CD4-positive, CD25-positive, alpha-beta regulatory T cell (primary cell): ENCODE measurements at regions not wholly inside any gene's neighbourhood (a gene's known extent, or its start where the extent isn't known, plus 50 kb on each side); places are given as distances from the start of the nearest gene placed in this dataset.
"Not testable (repeated sequence)": the region's sequence is repeated elsewhere in the genome, so short reads cannot be mapped to it uniquely, and the experiment has no call there.

Experiments
- ATAC-seq, 2 donors: fragments of 150-1000 bp; cut with Tn5 transposase; one replicate each; pipeline ENCODE4 v1.10.0; 2021; ENCODE audit warnings: low read depth in 2 of 2, moderate number of reproducible peaks in 2 of 2, moderate library complexity in 1 of 2
- DNase-seq, 3 donors: peaks; one replicate each; pipeline versions ENCODE4 v3.0.0 to v3.0.0-alpha.2; 2012 to 2022; ENCODE audit warnings: mixed read lengths in 1 of 3
- H3K27ac ChIP-seq: one replicate; pipeline ENCODE4 v1.7.0; 2013; ENCODE audit warnings: mild to moderate bottlenecking, low read length; ENCODE audit not compliant: insufficient read depth, poor library complexity, severe bottlenecking
- H3K27me3 ChIP-seq: one replicate; pipeline ENCODE4 v1.7.0; 2013; ENCODE audit warnings: low read length; ENCODE audit not compliant: control insufficient read depth, insufficient read depth
- H3K36me3 ChIP-seq: one replicate; pipeline ENCODE4 v1.7.0; 2013; ENCODE audit warnings: mild to moderate bottlenecking, low read length, moderate library complexity; ENCODE audit not compliant: control insufficient read depth, insufficient read depth
- H3K4me1 ChIP-seq: 2 replicates; pipeline ENCODE4 v1.7.0; 2013; ENCODE audit warnings: mild to moderate bottlenecking, low read length; ENCODE audit not compliant: insufficient read depth, control insufficient read depth, poor library complexity, severe bottlenecking
- H3K4me3 ChIP-seq: one replicate; pipeline ENCODE4 v1.7.0; 2013; ENCODE audit warnings: low read depth, mild to moderate bottlenecking, low read length, moderate library complexity
- H3K9me3 ChIP-seq, 2 experiments: 1 replicate in 1 of 2; 2 replicates in 1 of 2; pipeline ENCODE4 v1.7.0; 2013; ENCODE audit warnings: low read length in 2 of 2, mild to moderate bottlenecking in 1 of 2, moderate library complexity in 1 of 2; ENCODE audit not compliant: control insufficient read depth in 2 of 2
- H3K27ac Mint-ChIP-seq, 3 donors: one replicate each; pipeline ENCODE4 v1.8.0; 2020 to 2022; ENCODE audit warnings: mild to moderate bottlenecking in 3 of 3, mixed read lengths in 3 of 3, moderate library complexity in 2 of 3
- H3K27me3 Mint-ChIP-seq: one replicate; pipeline ENCODE4 v1.8.0; 2022; ENCODE audit warnings: mild to moderate bottlenecking, mixed read lengths
- H3K36me3 Mint-ChIP-seq: one replicate; pipeline ENCODE4 v1.8.0; 2020; ENCODE audit warnings: mixed read lengths
- H3K4me1 Mint-ChIP-seq, 4 donors: one replicate each; pipeline ENCODE4 v1.8.0; 2020 to 2022; ENCODE audit warnings: mixed read lengths in 4 of 4, mild to moderate bottlenecking in 1 of 4
- H3K4me3 Mint-ChIP-seq, 4 donors: one replicate each; pipeline ENCODE4 v1.8.0; 2020 to 2022; ENCODE audit warnings: mild to moderate bottlenecking in 4 of 4, mixed read lengths in 4 of 4, moderate library complexity in 3 of 4
- H3K9me3 Mint-ChIP-seq, 7 donors: one replicate each; pipeline ENCODE4 v1.8.0; 2020 to 2022; ENCODE audit warnings: mixed read lengths in 7 of 7, mild to moderate bottlenecking in 3 of 7, moderate library complexity in 2 of 7

- Histone ChIP-seq H3K4me3 (no peak overlapping the region), H3K27me3 (no peaks in the 10 kb centered on the region), H3K36me3 (no peaks in the 10 kb centered on the region), H3K9me3 (no peaks in the 10 kb centered on the region), H3K27ac (no peak overlapping the region), H3K4me1 (no peaks in the 10 kb centered on the region)
- no peaks in the 10 kb centered on the region for H3K36me3 Mint-ChIP-seq
- no peak overlapping the region for H3K4me3 Mint-ChIP-seq
- no peaks in the 10 kb centered on the region for H3K27me3 Mint-ChIP-seq
- H3K4me1 Mint-ChIP-seq, result no peaks in the 10 kb centered on the region
- no peak for ATAC-seq
- no peak overlapping the region for H3K27ac Mint-ChIP-seq
- peaks cover 0 to 12% (median 1%) of the 10 kb centered on the region in 7 donors for H3K9me3 Mint-ChIP-seq
- no peak for DNase-seq
Observed at GRCh38 chr2:14064346-14064745, 568.2 kb upstream of the LRATD1 start.

GRCh38 chr2:14072338-14072737, 560.2 kb upstream of the LRATD1 start:
- Histone ChIP-seq H3K4me3 (no peak overlapping the region), H3K9me3 (no peaks in the 10 kb centered on the region), H3K36me3 (no peaks in the 10 kb centered on the region), H3K4me1 (no peaks in the 10 kb centered on the region), H3K27ac (no peak overlapping the region), H3K27me3 (no peaks in the 10 kb centered on the region)
- Mint-ChIP-seq H3K27me3 (no peaks in the 10 kb centered on the region), H3K4me3 (no peak overlapping the region), H3K4me1 (no peaks in the 10 kb centered on the region), H3K36me3 (no peaks in the 10 kb centered on the region), H3K27ac (no peak overlapping the region), H3K9me3 (peaks cover 0 to 13% (median 3%) of the 10 kb centered on the region in 7 donors)
- DNase-seq (no peak), ATAC-seq (no peak)

GRCh38 chr2:14074691-14075090, 557.8 kb upstream of the LRATD1 start:
- peaks cover 2 to 14% (median 3%) of the 10 kb centered on the region in 7 donors for H3K9me3 Mint-ChIP-seq
- Histone ChIP-seq H3K27ac (no peak overlapping the region), H3K9me3 (no peaks in the 10 kb centered on the region), H3K4me3 (no peak overlapping the region), H3K4me1 (no peaks in the 10 kb centered on the region), H3K36me3 (no peaks in the 10 kb centered on the region), H3K27me3 (no peaks in the 10 kb centered on the region)
- H3K36me3 Mint-ChIP-seq, result no peaks in the 10 kb centered on the region
- no peak overlapping the region for H3K4me3 Mint-ChIP-seq
- H3K27ac Mint-ChIP-seq, result no peak overlapping the region
- no peaks in the 10 kb centered on the region for H3K27me3 Mint-ChIP-seq
- DNase-seq (no peak), ATAC-seq (no peak)
- no peaks in the 10 kb centered on the region for H3K4me1 Mint-ChIP-seq

- Mint-ChIP-seq H3K9me3 (peaks cover 0 to 10% (median 3%) of the 10 kb centered on the region in 7 donors), H3K4me1 (no peaks in the 10 kb centered on the region), H3K4me3 (no peak overlapping the region), H3K27ac (no peak overlapping the region), H3K36me3 (no peaks in the 10 kb centered on the region), H3K27me3 (no peaks in the 10 kb centered on the region)
- Histone ChIP-seq H3K4me3 (no peak overlapping the region), H3K4me1 (no peaks in the 10 kb centered on the region), H3K27me3 (no peaks in the 10 kb centered on the region), H3K27ac (no peak overlapping the region), H3K36me3 (no peaks in the 10 kb centered on the region), H3K9me3 (no peaks in the 10 kb centered on the region)
- DNase-seq (no peak), ATAC-seq (no peak)
Observed at GRCh38 chr2:14079576-14079975, 552.9 kb upstream of the LRATD1 start.

GRCh38 chr2:14081521-14081920, 551.0 kb upstream of the LRATD1 start:
- no peaks in the 10 kb centered on the region for H3K9me3 ChIP-seq
- H3K27ac ChIP-seq, result no peak overlapping the region
- H3K36me3 ChIP-seq, result no peaks in the 10 kb centered on the region
- no peaks in the 10 kb centered on the region for H3K4me1 ChIP-seq
- H3K27me3 Mint-ChIP-seq, result no peaks in the 10 kb centered on the region
- H3K27me3 ChIP-seq, result no peaks in the 10 kb centered on the region
- H3K9me3 Mint-ChIP-seq, result peaks cover 0 to 17% (median 6%) of the 10 kb centered on the region in 7 donors
- no peak overlapping the region for H3K4me3 ChIP-seq
- no peak overlapping the region for H3K27ac Mint-ChIP-seq
- no peaks in the 10 kb centered on the region for H3K4me1 Mint-ChIP-seq
- H3K36me3 Mint-ChIP-seq, result no peaks in the 10 kb centered on the region
- ATAC-seq (no peak), DNase-seq (no peak)
- H3K4me3 Mint-ChIP-seq, result no peak overlapping the region

GRCh38 chr2:14082640-14083039, 549.9 kb upstream of the LRATD1 start:
- Histone ChIP-seq H3K27me3 (no peaks in the 10 kb centered on the region), H3K27ac (no peak overlapping the region), H3K4me1 (no peaks in the 10 kb centered on the region), H3K9me3 (no peaks in the 10 kb centered on the region), H3K4me3 (no peak overlapping the region), H3K36me3 (no peaks in the 10 kb centered on the region)
- no peaks in the 10 kb centered on the region for H3K4me1 Mint-ChIP-seq
- no peak for ATAC-seq
- H3K9me3 Mint-ChIP-seq, result peaks cover 0 to 13% (median 10%) of the 10 kb centered on the region in 7 donors
- DNase-seq, result no peak
- H3K27ac Mint-ChIP-seq, result no peak overlapping the region
- no peaks in the 10 kb centered on the region for H3K27me3 Mint-ChIP-seq
- no peak overlapping the region for H3K4me3 Mint-ChIP-seq
- no peaks in the 10 kb centered on the region for H3K36me3 Mint-ChIP-seq

- Histone ChIP-seq H3K36me3 (no peaks in the 10 kb centered on the region), H3K4me3 (no peak overlapping the region), H3K9me3 (no peaks in the 10 kb centered on the region), H3K27ac (no peak overlapping the region), H3K27me3 (no peaks in the 10 kb centered on the region), H3K4me1 (no peaks in the 10 kb centered on the region)
- H3K4me1 Mint-ChIP-seq, result no peaks in the 10 kb centered on the region
- no peak overlapping the region for H3K4me3 Mint-ChIP-seq
- H3K9me3 Mint-ChIP-seq, result peaks cover 0 to 10% (median 0%) of the 10 kb centered on the region in 7 donors
- ATAC-seq (no peak), DNase-seq (no peak)
- no peaks in the 10 kb centered on the region for H3K27me3 Mint-ChIP-seq
- no peak overlapping the region for H3K27ac Mint-ChIP-seq
- no peaks in the 10 kb centered on the region for H3K36me3 Mint-ChIP-seq
Observed at GRCh38 chr2:14094592-14094991, 537.9 kb upstream of the LRATD1 start.

- not testable (repeated sequence) for H3K36me3 Mint-ChIP-seq, H3K4me1 ChIP-seq, H3K9me3 Mint-ChIP-seq, H3K36me3 ChIP-seq, H3K27ac Mint-ChIP-seq, H3K9me3 ChIP-seq, H3K27me3 Mint-ChIP-seq, H3K4me1 Mint-ChIP-seq, H3K27me3 ChIP-seq, ATAC-seq, H3K4me3 Mint-ChIP-seq, H3K4me3 ChIP-seq, H3K27ac ChIP-seq, DNase-seq
Observed at GRCh38 chr2:14099101-14099500, 533.4 kb upstream of the LRATD1 start.
